IMR-90 (cell line): ENCODE measurements at regions not wholly inside any gene's neighbourhood (a gene's known extent, or its start where the extent isn't known, plus 50 kb on each side); places are given as distances from the start of the nearest gene placed in this dataset.

Source experiments
- ATAC-seq: fragments of 200-7000 bp; cut with Tn5 transposase; 2 replicates; pipeline ENCODE4 v1.9.1; 2020; ENCODE audit warnings: low read depth, mild to moderate bottlenecking, moderate library complexity
- BruUV-seq: library from RNA; stranded (reverse); fragments of 400-500 nt; replicated peaks from 2 replicates; lab custom pipeline; 2021; lab: Mats Ljungman, UMichigan
- CTCF ChIA-PET: fragments of 300-600 bp; formaldehyde crosslinking; extraction: SDS; loops from one replicate; lab custom pipeline; 2021; ENCODE audit warnings: antibody characterized with exemption; lab: Yijun Ruan, JAX
- POLR2A ChIA-PET: fragments of 300-600 bp; sonication (Branson Sonifier 250); formaldehyde crosslinking; loops from one replicate; lab custom pipeline; 2022; ENCODE audit warnings: antibody characterized with exemption; ENCODE audit not compliant: unreplicated experiment; lab: Charles Lee
- DNase-seq: peaks from one replicate; pipeline ENCODE4 v3.0.0; 2013
- H2AFZ ChIP-seq: replicated peaks from 2 replicates; pipeline ENCODE3; 2013; ENCODE audit warnings: low read length, mild to moderate bottlenecking; ENCODE audit not compliant: poor library complexity
- H2AK5ac ChIP-seq: 2 replicates; pipeline ENCODE4 v1.6.1; 2013; ENCODE audit warnings: low read depth, low read length, inconsistent platforms
- H2AK9ac ChIP-seq: replicated peaks from 2 replicates; pipeline ENCODE3; 2013; ENCODE audit warnings: mild to moderate bottlenecking, low read depth, low read length, moderate library complexity; ENCODE audit not compliant: poor library complexity
- H2BK120ac ChIP-seq: 2 replicates; pipeline ENCODE4 v1.6.1; 2013; ENCODE audit warnings: low read depth, low read length, inconsistent platforms
- H2BK15ac ChIP-seq: 3 replicates; pipeline ENCODE4 v1.6.1; 2013; ENCODE audit warnings: low read depth, low read length, inconsistent platforms
- H2BK20ac ChIP-seq: 2 replicates; pipeline ENCODE4 v1.6.1; 2013; ENCODE audit warnings: low read depth, mild to moderate bottlenecking, inconsistent platforms, low read length, moderate library complexity
- H2BK5ac ChIP-seq: 2 replicates; pipeline ENCODE4 v1.6.1; 2013; ENCODE audit warnings: mild to moderate bottlenecking, low read depth, low read length, inconsistent platforms; ENCODE audit not compliant: poor library complexity, severe bottlenecking
- H3K14ac ChIP-seq: replicated peaks from 2 replicates; pipeline ENCODE4 v1.6.1; 2013; ENCODE audit warnings: low read depth, low read length, inconsistent platforms
- H3K18ac ChIP-seq: 2 replicates; pipeline ENCODE4 v1.6.1; 2013; ENCODE audit warnings: low read depth, low read length, control low read depth
- H3K23ac ChIP-seq: 2 replicates; pipeline ENCODE4 v1.6.1; 2013; ENCODE audit warnings: low read depth, low read length, inconsistent platforms
- H3K27ac ChIP-seq: 2 replicates; pipeline ENCODE4 v1.5.1; 2013; ENCODE audit warnings: mild to moderate bottlenecking, control low read depth, low read length; ENCODE audit not compliant: insufficient read depth
- H3K27me3 ChIP-seq: 2 replicates; pipeline ENCODE4 v1.6.1; 2013; ENCODE audit warnings: low read length; ENCODE audit not compliant: control insufficient read depth, insufficient read depth
- H3K36me3 ChIP-seq: 2 replicates; pipeline ENCODE4 v1.6.1; 2013; ENCODE audit warnings: low read length, mixed read lengths; ENCODE audit not compliant: control insufficient read depth, insufficient read depth
- H3K4ac ChIP-seq: 2 replicates; pipeline ENCODE4 v1.6.1; 2013; ENCODE audit warnings: low read depth, low read length, inconsistent platforms
- H3K4me1 ChIP-seq: 2 replicates; pipeline ENCODE4 v1.6.1; 2013; ENCODE audit warnings: low read length, mixed read lengths; ENCODE audit not compliant: control insufficient read depth, insufficient read depth
- H3K4me2 ChIP-seq: 2 replicates; pipeline ENCODE4 v1.6.1; 2013; ENCODE audit warnings: low read depth, mild to moderate bottlenecking, control low read depth, low read length, moderate library complexity
- H3K4me3 ChIP-seq: 2 replicates; pipeline ENCODE4 v1.5.1; 2013; ENCODE audit warnings: low read depth, mild to moderate bottlenecking, control low read depth, low read length, moderate library complexity; ENCODE audit not compliant: insufficient read depth
- H3K56ac ChIP-seq: 2 replicates; pipeline ENCODE4 v1.6.1; 2013; ENCODE audit warnings: low read length, inconsistent platforms; ENCODE audit not compliant: insufficient read depth; ENCODE audit errors: extremely low read depth
- H3K79me1 ChIP-seq, 2 experiments: 2 replicates each; pipeline ENCODE4 v1.6.1; 2013; ENCODE audit warnings: low read length in 2 of 2, inconsistent platforms in 1 of 2, low read depth in 1 of 2
- H3K9ac ChIP-seq: 2 replicates; pipeline ENCODE4 v1.6.1; 2013; ENCODE audit warnings: low read depth, low read length, control low read depth
- H3K9me1 ChIP-seq: 2 replicates; pipeline ENCODE4 v1.6.1; 2013; ENCODE audit warnings: low read length, inconsistent platforms; ENCODE audit not compliant: insufficient read depth
- H3K9me3 ChIP-seq: 2 replicates; pipeline ENCODE4 v1.6.1; 2013; ENCODE audit warnings: low read length; ENCODE audit not compliant: control insufficient read depth, insufficient read depth
- H4K20me1 ChIP-seq: 2 replicates; pipeline ENCODE4 v1.6.1; 2013; ENCODE audit warnings: low read length, inconsistent platforms; ENCODE audit not compliant: insufficient read depth
- H4K5ac ChIP-seq: 2 replicates; pipeline ENCODE4 v1.6.1; 2013; ENCODE audit warnings: mild to moderate bottlenecking, low read depth, low read length, control low read depth
- H4K8ac ChIP-seq, 2 experiments: 2 replicates each; pipeline ENCODE4 v1.6.1; 2013; ENCODE audit warnings: low read depth in 2 of 2, low read length in 2 of 2, control low read depth in 1 of 2, inconsistent platforms in 1 of 2
- H4K91ac ChIP-seq: 2 replicates; pipeline ENCODE4 v1.6.1; 2013; ENCODE audit warnings: low read depth, low read length, inconsistent platforms; ENCODE audit not compliant: insufficient read depth
- CEBPB ChIP-seq: IDR thresholded peaks from 2 replicates; pipeline ENCODE4 v1.6.1; 2012; ENCODE audit warnings: low read depth, low read length, improper control_type of control experiment
- MAZ ChIP-seq: IDR thresholded peaks from 2 replicates; pipeline ENCODE4 v1.6.1; 2012; ENCODE audit warnings: low read depth, mild to moderate bottlenecking, low read length, improper control_type of control experiment, moderate library complexity, borderline replicate concordance
- POLR2A ChIP-seq: IDR thresholded peaks from 2 replicates; pipeline ENCODE4 v1.6.1; 2012; ENCODE audit warnings: mild to moderate bottlenecking, low read depth, low read length
- RCOR1 ChIP-seq: IDR thresholded peaks from 2 replicates; pipeline ENCODE4 v1.6.1; 2012; ENCODE audit warnings: mild to moderate bottlenecking, low read length, improper control_type of control experiment; ENCODE audit not compliant: insufficient replicate concordance
- RFX5 ChIP-seq: IDR thresholded peaks from 2 replicates; pipeline ENCODE4 v1.8.0; 2012; ENCODE audit warnings: low read depth, mild to moderate bottlenecking, low read length, moderate library complexity
- WGBS, 2 experiments: methylation state at CpG; one replicate each; pipeline versions ENCODE4 v1.1.5 to v1.1.7; 2013; ENCODE audit warnings: missing lambda C conversion rate in 2 of 2; ENCODE audit not compliant: insufficient read length in 1 of 2; ENCODE audit errors: extremely low coverage in 2 of 2; 5-methylcytosine and 5-hydroxymethylcytosine counted together
- dilution Hi-C: fragments of 300-500 bp; cut with HindIII; formaldehyde crosslinking; loops from one replicate; pipeline ENCODE4 v1.14.3; 2018; ENCODE audit warnings: low sequenced_read_pairs; ENCODE audit not compliant: unreplicated experiment
- in situ Hi-C: fragments of 300-500 bp; cut with MboI; formaldehyde crosslinking; loops from 3 replicates; pipeline ENCODE4 v1.14.3; 2019; ENCODE audit warnings: low sequenced_read_pairs, inconsistent platforms, mixed read lengths
- intact Hi-C: fragments of 100-400 bp; cut with micrococcal nuclease; formaldehyde crosslinking; loops from 2 replicates; pipeline ENCODE4 v1.10.0; 2022
- TF ChIP-seq, protein P1 (sequence below): fragments of 150-350 bp; IDR thresholded peaks from 2 replicates; pipeline ENCODE4 v1.6.1; 2016; ENCODE audit warnings: low read depth, mild to moderate bottlenecking, low read length, moderate library complexity, borderline replicate concordance

- no peak overlapping the region for H2AFZ ChIP-seq
- H3K27me3 ChIP-seq = no peaks in the 10 kb centered on the region
- H3K27ac ChIP-seq = no peak overlapping the region
- H3K14ac ChIP-seq = no peak overlapping the region
- H3K79me1 ChIP-seq = no peaks in the 10 kb centered on the region
- H3K36me3 ChIP-seq = no peaks in the 10 kb centered on the region
- H2AK9ac ChIP-seq = no peak overlapping the region
- BruUV-seq = no TSS peak
- DNase-seq = no peak
- H4K20me1 ChIP-seq = no peaks in the 10 kb centered on the region
- H2BK15ac ChIP-seq = no peak overlapping the region
- H3K9me1 ChIP-seq = no peaks in the 10 kb centered on the region
- H2BK120ac ChIP-seq = no peak overlapping the region
- H3K4ac ChIP-seq = no peak overlapping the region
- no peak overlapping the region for H3K9ac ChIP-seq
- no peak overlapping the region for H2BK5ac ChIP-seq
- H3K4me2 ChIP-seq = no peak overlapping the region
- H3K4me3 ChIP-seq = no peak overlapping the region
- ChIA-PET CTCF (interaction anchor here (0.6 to 1.6 kb wide), 2 partner anchors 11 to 756 kb away, joined by 3 read pairs; no protein-coding TSS in a partner anchor), POLR2A (no interaction called here)
- dilution Hi-C loops = no loop called here
- H3K18ac ChIP-seq = no peak overlapping the region
- H4K5ac ChIP-seq = no peak overlapping the region
- H3K4me1 ChIP-seq = no peaks in the 10 kb centered on the region
- H3K23ac ChIP-seq = no peak overlapping the region
- intact Hi-C loops = no loop called here
- H2BK20ac ChIP-seq = no peak overlapping the region
- H4K91ac ChIP-seq = no peak overlapping the region
- no peak overlapping the region for H3K56ac ChIP-seq
- ATAC-seq = no peak
- no peak overlapping the region for H4K8ac ChIP-seq
- no peak overlapping the region for H2AK5ac ChIP-seq
- TF ChIP-seq MAZ (no peak), CEBPB (no peak), RCOR1 (no peak), RFX5 (no peak), POLR2A (no peak)
- TF ChIP-seq, protein P1, sequence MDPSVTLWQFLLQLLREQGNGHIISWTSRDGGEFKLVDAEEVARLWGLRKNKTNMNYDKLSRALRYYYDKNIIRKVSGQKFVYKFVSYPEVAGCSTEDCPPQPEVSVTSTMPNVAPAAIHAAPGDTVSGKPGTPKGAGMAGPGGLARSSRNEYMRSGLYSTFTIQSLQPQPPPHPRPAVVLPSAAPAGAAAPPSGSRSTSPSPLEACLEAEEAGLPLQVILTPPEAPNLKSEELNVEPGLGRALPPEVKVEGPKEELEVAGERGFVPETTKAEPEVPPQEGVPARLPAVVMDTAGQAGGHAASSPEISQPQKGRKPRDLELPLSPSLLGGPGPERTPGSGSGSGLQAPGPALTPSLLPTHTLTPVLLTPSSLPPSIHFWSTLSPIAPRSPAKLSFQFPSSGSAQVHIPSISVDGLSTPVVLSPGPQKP = no peak
- H3K9me3 ChIP-seq = no peaks in the 10 kb centered on the region
- in situ Hi-C loops = no loop called here
- no CpG with 5 or more reads among the region's 2 CpGs for WGBS, 2 experiments
Observed at GRCh38 chr3:104132566-104133403, 1233.9 kb upstream of the ALCAM start.
